HG02763 (cell line): ENCODE measurements at regions not wholly inside any gene's neighbourhood (a gene's known extent, or its start where the extent isn't known, plus 50 kb on each side); places are given as distances from the start of the nearest gene placed in this dataset.

Experiments
- ATAC-seq: cut with Tn5 transposase; IDR thresholded peaks from one replicate; pipeline ENCODE4 v1.9.1; 2021; ENCODE audit warnings: mild to moderate bottlenecking, moderate library complexity; ENCODE audit not compliant: unreplicated experiment

DNA sequence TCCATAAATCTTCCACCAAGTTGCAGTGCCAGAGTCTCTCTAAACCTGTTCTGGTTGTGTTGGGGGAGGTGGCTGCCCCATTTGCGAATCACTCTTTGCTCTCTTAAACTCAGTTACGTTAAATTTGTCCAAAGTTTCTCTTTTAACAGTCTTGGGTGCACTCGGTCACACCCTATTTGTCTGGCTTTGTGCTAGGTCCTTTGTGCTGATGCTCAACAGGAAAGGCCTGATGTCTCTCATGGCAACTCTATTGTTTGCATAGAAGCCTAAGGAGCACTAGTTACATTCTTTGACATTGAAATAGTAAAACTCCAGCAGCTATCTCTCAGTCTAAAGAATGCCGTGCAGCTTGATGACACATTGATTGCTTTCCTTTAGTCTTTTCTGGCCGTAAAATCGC, 105.1 kb downstream of the TRMT11 start:
- ATAC-seq: no peak

DNA sequence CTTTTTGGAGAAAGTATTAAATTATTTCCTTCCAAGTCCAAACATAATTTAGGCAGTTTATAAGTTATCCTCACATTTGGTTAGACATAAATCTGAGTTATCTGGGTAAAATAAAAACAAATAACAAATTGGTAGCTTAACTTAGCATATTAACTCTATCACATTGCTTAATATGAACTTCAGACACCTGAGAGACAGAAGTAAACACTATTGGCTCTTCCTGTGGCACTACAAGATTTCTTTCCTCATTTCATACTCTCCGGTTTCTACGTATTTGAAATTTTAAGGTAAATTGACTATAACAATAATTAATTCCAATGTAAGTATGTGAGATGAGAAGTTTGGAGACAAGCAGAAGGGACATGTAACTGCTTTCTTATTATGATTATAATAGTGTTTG, 106.8 kb downstream of the TRMT11 start:
- no peak for ATAC-seq

DNA sequence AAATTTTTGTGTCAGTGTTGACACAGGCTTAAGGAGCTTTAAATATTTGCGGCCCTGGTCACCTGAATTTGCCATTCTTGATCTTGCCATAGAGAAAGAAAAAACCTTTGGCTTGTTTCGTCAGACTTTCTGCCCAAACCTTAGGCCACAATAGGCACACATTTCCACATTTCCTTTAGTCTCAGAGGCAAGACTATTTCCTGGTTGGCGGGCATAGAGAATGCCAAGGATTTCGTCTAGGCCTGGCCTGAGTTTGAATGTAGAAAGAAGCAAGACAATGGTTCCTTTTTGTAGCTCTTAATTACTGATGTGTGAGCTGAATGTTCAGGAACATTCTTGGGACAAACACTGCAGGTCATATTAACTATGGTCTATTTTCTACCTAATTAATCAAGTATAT, 108.1 kb downstream of the TRMT11 start:
- no peak for ATAC-seq

- ATAC-seq: no peak
Measured at GRCh38 chr6:126100386-126100785, 114.0 kb downstream of the TRMT11 start.

DNA sequence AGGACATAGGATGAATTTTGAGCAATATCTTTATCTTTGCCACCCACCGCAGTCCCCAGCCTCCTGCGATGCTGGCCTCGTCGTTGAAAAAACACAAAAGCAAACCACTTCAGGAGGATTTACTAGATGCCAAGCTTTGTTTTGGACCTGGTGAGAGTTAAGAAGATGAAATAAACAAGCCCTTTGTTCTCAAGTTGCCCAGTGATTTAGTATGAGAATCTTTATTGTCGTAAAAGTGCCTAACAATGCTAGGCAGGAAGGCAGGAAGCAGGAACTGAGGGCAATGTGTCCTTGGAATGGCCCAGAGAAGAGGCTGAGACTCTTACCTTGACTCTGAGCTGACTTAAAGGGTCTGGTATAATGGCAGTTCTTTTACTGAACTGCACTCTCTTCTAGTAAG, 116.0 kb downstream of the TRMT11 start:
- ATAC-seq: no peak

GRCh38 chr6:126103993-126104392, 117.7 kb downstream of the TRMT11 start:
- no peak for ATAC-seq

DNA sequence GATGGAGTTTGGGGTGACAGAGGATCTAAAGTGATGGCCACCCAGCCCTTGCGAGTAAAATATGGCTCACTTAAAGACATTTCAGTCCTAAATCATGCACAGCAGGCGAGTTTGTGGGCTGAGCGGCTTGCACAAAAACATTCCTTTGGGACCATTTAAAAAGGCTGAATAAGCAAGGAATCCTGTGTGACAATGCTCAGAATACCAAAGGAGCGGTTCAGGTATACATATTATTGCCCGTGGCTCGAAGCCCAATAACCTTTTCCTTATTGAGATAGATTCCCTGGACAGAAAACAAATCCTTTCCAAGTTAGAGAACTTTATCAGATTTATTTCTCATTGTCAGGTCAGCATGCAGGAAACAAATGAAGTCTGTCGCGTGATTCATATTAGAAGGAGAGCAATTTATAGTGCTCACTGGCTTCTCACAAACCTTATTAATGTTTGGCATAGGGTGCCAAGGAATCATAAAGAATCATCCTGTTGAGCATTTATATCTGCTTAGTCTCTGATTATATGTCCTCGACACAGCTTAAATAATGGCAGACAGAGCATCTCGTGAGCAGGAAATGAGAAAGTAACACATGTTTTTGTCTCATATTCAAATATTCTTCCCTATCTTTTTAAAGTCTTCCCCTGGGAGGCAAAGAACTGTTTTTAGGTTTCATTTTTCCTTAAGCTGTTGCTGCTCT, 121.3 kb downstream of the TRMT11 start:
- no peak for ATAC-seq

- ATAC-seq: no peak
Measured at GRCh38 chr6:126110512-126111270, 124.4 kb downstream of the TRMT11 start.

- no peak for ATAC-seq
Measured at GRCh38 chr6:126111327-126111726, 125.0 kb downstream of the TRMT11 start.

DNA sequence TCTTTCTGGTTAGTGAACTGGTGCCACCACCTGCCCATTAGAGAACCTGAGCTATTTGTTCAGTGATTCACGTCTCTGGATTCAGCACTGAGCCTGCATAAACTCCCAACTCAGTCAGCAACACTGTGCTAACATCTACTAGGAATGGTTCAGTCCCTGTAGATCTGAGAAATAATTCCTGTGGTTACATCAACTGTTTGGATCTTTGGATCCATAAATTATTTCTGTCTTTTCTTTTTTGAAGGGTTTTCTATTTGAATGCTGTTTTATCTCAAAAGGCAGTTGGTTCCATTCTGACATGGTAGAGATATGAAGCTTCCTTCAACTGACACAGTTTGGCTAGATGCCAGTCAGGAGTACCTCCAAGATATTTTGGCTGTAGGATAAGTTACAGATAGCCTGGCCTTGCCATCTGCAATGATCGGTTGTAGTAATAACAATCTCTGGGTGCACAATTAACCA, 125.9 kb downstream of the TRMT11 start:
- ATAC-seq: no peak

DNA sequence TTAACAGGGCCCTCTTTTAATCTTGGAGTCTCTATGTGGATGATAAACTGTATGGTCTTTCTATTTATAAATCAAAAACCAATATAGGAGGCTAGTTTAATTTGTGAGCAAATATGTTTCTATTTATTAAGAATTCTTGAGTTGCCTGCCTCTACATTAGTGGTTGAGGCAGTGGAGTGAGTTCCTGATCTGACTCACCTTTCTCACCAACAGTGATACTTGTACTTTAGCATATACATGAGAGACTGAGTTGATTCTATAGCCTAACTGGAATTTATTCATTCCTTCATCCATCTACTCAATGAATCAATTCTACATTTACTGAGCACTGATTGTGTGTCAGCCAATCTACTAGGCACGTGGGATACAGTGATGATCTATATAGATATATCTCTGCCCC, 126.9 kb downstream of the TRMT11 start:
- ATAC-seq: no peak

DNA sequence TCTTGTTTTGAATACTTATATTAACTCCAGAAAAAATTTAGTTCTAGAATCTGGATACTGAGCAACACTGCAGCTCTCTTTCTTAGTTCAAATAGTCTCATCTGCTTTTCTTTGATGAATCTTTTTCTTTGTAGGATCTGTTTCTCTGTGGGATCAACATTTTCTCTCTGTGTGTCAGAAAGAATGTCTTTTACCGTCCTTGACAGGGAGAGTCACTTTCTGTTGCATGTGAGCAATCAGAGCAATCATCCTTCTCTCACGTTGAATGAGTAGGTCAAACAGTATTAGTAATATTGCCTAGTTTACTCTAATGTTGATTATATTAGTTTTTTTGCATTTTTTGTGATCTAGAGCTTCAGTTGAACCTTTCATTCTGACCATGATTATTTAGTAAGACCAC, 130.9 kb downstream of the TRMT11 start:
- no peak for ATAC-seq

DNA sequence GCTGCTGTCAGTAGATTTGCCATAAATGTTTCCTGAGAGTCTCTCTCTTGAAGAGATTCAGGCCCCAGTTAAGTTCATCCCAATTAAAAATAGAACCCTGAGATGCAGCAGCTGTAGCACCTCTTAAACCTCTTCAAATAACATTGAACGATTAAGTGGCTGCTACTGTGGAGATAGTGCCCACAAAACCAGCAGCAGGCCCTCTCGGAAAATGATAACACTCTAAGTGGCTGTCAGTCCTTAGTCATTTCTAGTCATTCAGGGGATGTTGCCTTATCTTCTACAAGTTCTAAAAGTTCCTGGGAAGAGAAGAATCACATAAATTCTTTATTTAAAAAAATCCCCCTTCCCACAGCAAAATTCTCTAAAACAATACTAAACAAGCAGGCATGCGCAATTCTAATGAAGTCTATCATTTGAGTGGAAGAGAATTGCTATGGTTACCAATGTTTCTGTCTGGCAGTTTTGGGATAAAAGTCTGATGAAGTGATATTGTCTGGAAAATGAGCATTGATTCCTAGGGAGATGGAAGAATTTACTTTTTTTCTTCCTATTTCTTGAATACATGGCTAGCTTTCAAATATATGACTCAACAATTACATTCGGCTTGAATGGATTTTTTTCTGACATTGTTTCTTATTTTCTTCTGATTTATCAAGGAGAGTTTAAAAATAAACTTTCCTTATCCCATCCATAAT, 131.9 kb downstream of the TRMT11 start:
- no peak for ATAC-seq

- no peak for ATAC-seq
Measured at GRCh38 chr6:126118936-126119335, 132.6 kb downstream of the TRMT11 start.

GRCh38 chr6:126123226-126123625, 136.9 kb downstream of the TRMT11 start:
- no peak for ATAC-seq

GRCh38 chr6:126127659-126128058, 141.3 kb downstream of the TRMT11 start:
- no peak for ATAC-seq

DNA sequence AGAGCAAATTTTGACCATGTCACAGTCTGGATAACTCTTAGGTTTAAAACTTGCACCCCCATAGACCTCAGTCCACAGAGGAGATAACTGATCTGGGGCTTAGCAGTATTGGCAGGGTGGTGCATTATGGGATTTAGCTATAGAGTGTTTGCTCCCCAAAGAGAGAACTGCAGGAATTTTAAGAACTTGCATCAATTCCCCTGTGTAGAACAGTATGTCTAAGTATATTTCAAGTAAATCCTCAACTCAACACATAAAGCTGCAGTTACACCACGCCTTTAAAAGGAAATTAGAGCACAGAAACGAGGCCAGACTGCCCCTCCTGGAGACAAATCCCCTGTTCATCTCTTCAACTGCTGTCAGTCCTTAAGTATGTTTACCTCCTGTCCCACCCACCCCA, 144.9 kb downstream of the TRMT11 start:
- no peak for ATAC-seq

GRCh38 chr6:126133984-126134383, 147.6 kb downstream of the TRMT11 start:
- no peak for ATAC-seq

GRCh38 chr6:126134491-126134890, 148.2 kb downstream of the TRMT11 start:
- ATAC-seq: no peak

- no peak for ATAC-seq
Measured at GRCh38 chr6:126140015-126140414, 153.7 kb downstream of the TRMT11 start.

DNA sequence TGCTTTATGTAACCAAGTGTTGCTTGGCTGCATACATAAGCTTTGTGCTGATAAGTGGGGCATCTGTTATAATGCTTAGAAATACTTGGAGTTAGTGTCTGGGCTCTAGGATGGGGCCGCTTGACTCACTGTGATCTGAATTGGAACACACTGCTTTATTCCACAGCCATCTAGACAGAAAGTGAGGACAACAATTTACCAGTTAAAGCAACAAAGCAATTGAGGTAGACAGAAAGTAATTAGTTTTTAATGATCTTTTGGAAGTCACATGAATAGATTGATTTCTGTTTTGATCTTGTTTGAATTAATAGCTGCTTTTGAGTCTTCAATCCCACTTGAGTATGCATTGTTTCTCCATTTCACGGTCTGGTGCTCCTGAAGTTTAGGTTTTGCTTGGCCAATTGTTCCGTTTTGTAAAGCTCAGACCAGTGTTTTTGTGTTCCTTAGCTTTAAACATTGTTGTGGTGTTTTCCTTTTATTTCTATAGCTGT, 157.5 kb downstream of the TRMT11 start:
- ATAC-seq: no peak

DNA sequence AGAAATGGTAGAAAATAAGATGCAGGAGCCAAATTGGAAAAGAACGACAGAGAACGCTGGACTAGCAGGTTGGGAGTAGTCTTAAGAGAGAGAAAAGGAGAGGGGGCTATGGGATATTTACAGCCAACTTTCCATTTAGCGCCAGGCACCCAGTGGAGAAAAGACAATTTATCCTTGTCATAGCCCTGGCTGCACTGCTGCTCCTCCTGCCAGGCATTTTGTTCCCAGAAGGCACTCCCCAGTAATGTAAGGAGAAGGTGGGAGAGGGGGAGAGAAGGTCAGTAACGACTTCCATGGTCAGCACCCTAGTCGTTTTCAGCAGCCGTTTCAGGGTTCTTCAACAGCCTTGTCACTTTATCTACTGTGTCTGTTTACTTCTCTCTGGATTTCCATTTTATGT, 159.0 kb downstream of the TRMT11 start:
- ATAC-seq: no peak
